NCI-H345 treated with DMSO at 0.1 percent for 48 hours (cell line): ENCODE measurements at regions not wholly inside any gene's neighbourhood (a gene's known extent, or its start where the extent isn't known, plus 50 kb on each side); places are given as distances from the start of the nearest gene placed in this dataset.

Source experiments
- DNase-seq: peaks from one replicate; lab custom pipeline; 2025; ENCODE audit not compliant: unreplicated experiment; lab: John Stamatoyannopoulos, UW

GRCh38 chr16:79303206-79303605 lies 297.3 kb downstream of the MAF start:
- no peak for DNase-seq

GRCh38 chr16:79302731-79303130 lies 297.8 kb downstream of the MAF start:
- no peak for DNase-seq

GRCh38 chr16:79301051-79301450 lies 299.5 kb downstream of the MAF start:
- no peak for DNase-seq

- no peak for DNase-seq
Measured at GRCh38 chr16:79298894-79299799, 301.4 kb downstream of the MAF start.

- DNase-seq = no peak
Measured at GRCh38 chr16:79298476-79298875, 302.1 kb downstream of the MAF start.

GRCh38 chr16:79297805-79298204 lies 302.7 kb downstream of the MAF start:
- DNase-seq = no peak

- no peak for DNase-seq
Measured at GRCh38 chr16:79297296-79297695, 303.2 kb downstream of the MAF start.

- DNase-seq = no peak
Measured at GRCh38 chr16:79296491-79296890, 304.0 kb downstream of the MAF start.

GRCh38 chr16:79295746-79296145 lies 304.8 kb downstream of the MAF start:
- DNase-seq = no peak

GRCh38 chr16:79295162-79295561 lies 305.4 kb downstream of the MAF start:
- no peak for DNase-seq

- no peak for DNase-seq
Measured at GRCh38 chr16:79294568-79294967, 306.0 kb downstream of the MAF start.

- no peak for DNase-seq
Measured at GRCh38 chr16:79293836-79294460, 306.6 kb downstream of the MAF start.

GRCh38 chr16:79288066-79288465 lies 312.5 kb downstream of the MAF start:
- DNase-seq = no peak

- DNase-seq = no peak
Measured at GRCh38 chr16:79287424-79287917, 313.1 kb downstream of the MAF start.

- DNase-seq = peak; percentile 64
Measured at GRCh38 chr16:79286646-79287423, 313.7 kb downstream of the MAF start.

GRCh38 chr16:79284766-79285165 lies 315.8 kb downstream of the MAF start:
- no peak for DNase-seq

GRCh38 chr16:79283578-79283977 lies 317.0 kb downstream of the MAF start:
- no peak for DNase-seq

- DNase-seq = no peak
Measured at GRCh38 chr16:79282806-79283205, 317.7 kb downstream of the MAF start.

- no peak for DNase-seq
Measured at GRCh38 chr16:79278506-79278905, 322.0 kb downstream of the MAF start.

GRCh38 chr16:79276501-79276900 lies 324.0 kb downstream of the MAF start:
- DNase-seq = no peak

- no peak for DNase-seq
Measured at GRCh38 chr16:79274264-79274663, 326.3 kb downstream of the MAF start.
